Stimulated activated CD4-positive, alpha-beta T cell treated with anti-CD3 and anti-CD28 coated beads, Interleukin-4, amount 100 ng/mL, for 48 hours (primary cell): ENCODE measurements at regions not wholly inside any gene's neighbourhood (a gene's known extent, or its start where the extent isn't known, plus 50 kb on each side); places are given as distances from the start of the nearest gene placed in this dataset.
"Not testable (repeated sequence)": the region's sequence is repeated elsewhere in the genome, so short reads cannot be mapped to it uniquely, and the experiment has no call there.

Source experiments
- DNase-seq, 2 donors: peaks; one replicate each; pipeline ENCODE4 v3.0.0-alpha.2; 2020; ENCODE audit warnings: low read depth in 2 of 2

GRCh38 chr2:18311420-18312195, 248.8 kb downstream of the RDH14 start:
- DNase-seq, result no peak

GRCh38 chr2:18309627-18310026, 250.8 kb downstream of the RDH14 start:
- no peak for DNase-seq

- DNase-seq, result no peak
These were observed 251.3 kb downstream of the RDH14 start for GRCh38 chr2:18309188-18309587.

- DNase-seq, result no peak
These were observed 255.6 kb downstream of the RDH14 start for GRCh38 chr2:18304849-18305248.

GRCh38 chr2:18301421-18302139, 258.9 kb downstream of the RDH14 start:
- DNase-seq, result no peak

- no peak for DNase-seq
These were observed 260.8 kb downstream of the RDH14 start for GRCh38 chr2:18299423-18300212.

GRCh38 chr2:18297534-18298058, 262.9 kb downstream of the RDH14 start:
- DNase-seq, result no peak

GRCh38 chr2:18290386-18290785, 270.1 kb downstream of the RDH14 start:
- DNase-seq, result no peak

- DNase-seq, result no peak
These were observed 273.6 kb downstream of the RDH14 start for GRCh38 chr2:18286897-18287296.

GRCh38 chr2:18284331-18284730, 276.1 kb downstream of the RDH14 start:
- DNase-seq, result no peak

GRCh38 chr2:18282026-18282425, 278.4 kb downstream of the RDH14 start:
- no peak for DNase-seq

- DNase-seq, result no peak
These were observed 283.8 kb downstream of the RDH14 start for GRCh38 chr2:18276583-18277075.

GRCh38 chr2:18273205-18273604, 287.2 kb downstream of the RDH14 start:
- no peak for DNase-seq

- DNase-seq, result no peak
These were observed 288.3 kb downstream of the RDH14 start for GRCh38 chr2:18272148-18272494.

- no peak for DNase-seq
These were observed 288.9 kb downstream of the RDH14 start for GRCh38 chr2:18271370-18272147.

GRCh38 chr2:18268400-18268799, 292.1 kb downstream of the RDH14 start:
- no peak for DNase-seq

GRCh38 chr2:18267501-18267900, 293.0 kb downstream of the RDH14 start:
- DNase-seq, result no peak

GRCh38 chr2:18266699-18267098, 293.8 kb downstream of the RDH14 start:
- DNase-seq, result not testable (repeated sequence)

- DNase-seq, result no peak
These were observed 294.6 kb downstream of the RDH14 start for GRCh38 chr2:18265614-18266586.

- no peak for DNase-seq
These were observed 297.9 kb downstream of the RDH14 start for GRCh38 chr2:18262601-18263000.
